C4-2B (cell line): ENCODE measurements at regions not wholly inside any gene's neighbourhood (a gene's known extent, or its start where the extent isn't known, plus 50 kb on each side); places are given as distances from the start of the nearest gene placed in this dataset.

Source experiments
- CTCF ChIP-seq: fragments of 450-650 bp; conservative IDR thresholded peaks from 2 replicates; pipeline ENCODE4 v1.5.1; 2017; ENCODE audit warnings: mild to moderate bottlenecking
- ZFX ChIP-seq: fragments of 450-650 bp; IDR thresholded peaks from 2 replicates; pipeline ENCODE4 v1.6.1; 2017

DNA sequence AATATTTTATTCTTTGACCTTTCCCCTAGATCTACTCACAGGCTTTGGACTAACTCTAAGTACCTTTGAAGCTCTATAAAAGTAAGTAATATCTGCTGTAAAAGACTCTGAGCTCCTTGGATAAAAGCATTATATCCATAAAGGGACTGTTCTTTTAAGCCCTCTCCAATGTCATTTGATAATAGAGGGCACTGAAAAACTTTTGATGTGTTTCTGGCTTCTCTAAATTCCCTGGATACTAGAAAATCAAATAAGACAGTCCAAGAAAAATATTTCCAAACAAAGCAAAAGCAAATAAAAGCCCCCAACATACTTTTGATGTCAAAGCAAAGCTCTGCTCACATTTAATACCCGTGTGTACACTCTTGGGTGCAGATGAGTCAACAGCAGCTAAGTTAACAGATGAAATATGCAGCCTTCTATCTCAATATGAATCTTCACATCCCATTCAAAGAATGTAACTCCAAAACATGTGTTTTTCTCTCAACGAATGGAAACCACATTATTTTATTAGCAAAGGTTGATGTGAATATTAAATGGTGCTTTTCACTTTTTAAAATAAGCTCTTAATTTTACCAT lies 230.3 kb downstream of the CENPF start:
- TF ChIP-seq CTCF (no peak), ZFX (no peak)
